WERI-Rb-1 (cell line): ENCODE measurements at regions not wholly inside any gene's neighbourhood (a gene's known extent, or its start where the extent isn't known, plus 50 kb on each side); places are given as distances from the start of the nearest gene placed in this dataset.

Experiments
- DNase-seq: peaks from one replicate; pipeline ENCODE4 v3.0.0-alpha.2; 2020
- H3K27ac ChIP-seq: fragments of 250-450 bp; sonication (Bioruptor Pico); 2 replicates; pipeline ENCODE4 v1.5.1; 2020; ENCODE audit warnings: mild to moderate bottlenecking, moderate library complexity
- H3K27me3 ChIP-seq: fragments of 250-450 bp; sonication (Bioruptor Pico); 2 replicates; pipeline ENCODE4 v1.5.1; 2021; ENCODE audit warnings: mild to moderate bottlenecking, low read depth, moderate library complexity; ENCODE audit not compliant: insufficient read depth, severe bottlenecking
- H3K36me3 ChIP-seq: fragments of 250-450 bp; sonication (Bioruptor Pico); 2 replicates; pipeline ENCODE4 v1.5.1; 2020; ENCODE audit warnings: mild to moderate bottlenecking, moderate library complexity
- H3K4me3 ChIP-seq: 2 replicates; pipeline ENCODE4 v1.5.1; 2011; ENCODE audit warnings: low read depth, mild to moderate bottlenecking, control low read depth, low read length
- H3K9me3 ChIP-seq: fragments of 250-450 bp; sonication (Bioruptor Pico); 2 replicates; pipeline ENCODE4 v1.5.1; 2021; ENCODE audit warnings: mild to moderate bottlenecking, moderate library complexity; ENCODE audit not compliant: severe bottlenecking
- TF ChIP-seq, protein P1 (sequence below): IDR thresholded peaks from 2 replicates; pipeline ENCODE4 v1.5.1; 2011; ENCODE audit warnings: low read depth, mild to moderate bottlenecking, control low read depth, inconsistent platforms, low read length

- no peak overlapping the region for H3K4me3 ChIP-seq
- H3K27me3 ChIP-seq = no peaks in the 10 kb centered on the region
- TF ChIP-seq, protein P1, sequence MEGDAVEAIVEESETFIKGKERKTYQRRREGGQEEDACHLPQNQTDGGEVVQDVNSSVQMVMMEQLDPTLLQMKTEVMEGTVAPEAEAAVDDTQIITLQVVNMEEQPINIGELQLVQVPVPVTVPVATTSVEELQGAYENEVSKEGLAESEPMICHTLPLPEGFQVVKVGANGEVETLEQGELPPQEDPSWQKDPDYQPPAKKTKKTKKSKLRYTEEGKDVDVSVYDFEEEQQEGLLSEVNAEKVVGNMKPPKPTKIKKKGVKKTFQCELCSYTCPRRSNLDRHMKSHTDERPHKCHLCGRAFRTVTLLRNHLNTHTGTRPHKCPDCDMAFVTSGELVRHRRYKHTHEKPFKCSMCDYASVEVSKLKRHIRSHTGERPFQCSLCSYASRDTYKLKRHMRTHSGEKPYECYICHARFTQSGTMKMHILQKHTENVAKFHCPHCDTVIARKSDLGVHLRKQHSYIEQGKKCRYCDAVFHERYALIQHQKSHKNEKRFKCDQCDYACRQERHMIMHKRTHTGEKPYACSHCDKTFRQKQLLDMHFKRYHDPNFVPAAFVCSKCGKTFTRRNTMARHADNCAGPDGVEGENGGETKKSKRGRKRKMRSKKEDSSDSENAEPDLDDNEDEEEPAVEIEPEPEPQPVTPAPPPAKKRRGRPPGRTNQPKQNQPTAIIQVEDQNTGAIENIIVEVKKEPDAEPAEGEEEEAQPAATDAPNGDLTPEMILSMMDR = no peak
- H3K9me3 ChIP-seq = peaks cover 5% of the 10 kb centered on the region
- H3K36me3 ChIP-seq = no peaks in the 10 kb centered on the region
- no peak for DNase-seq
- no peak overlapping the region for H3K27ac ChIP-seq
Observed at GRCh38 chr12:14290951-14291350, 74.5 kb upstream of the ATF7IP start.

GRCh38 chr12:14303661-14304155 is 61.8 kb upstream of the ATF7IP start:
- Histone ChIP-seq H3K4me3 (no peak overlapping the region), H3K9me3 (peaks cover 6% of the 10 kb centered on the region), H3K27ac (no peak overlapping the region), H3K27me3 (no peaks in the 10 kb centered on the region), H3K36me3 (no peaks in the 10 kb centered on the region)
- TF ChIP-seq, protein P1 = no peak
- no peak for DNase-seq

DNA sequence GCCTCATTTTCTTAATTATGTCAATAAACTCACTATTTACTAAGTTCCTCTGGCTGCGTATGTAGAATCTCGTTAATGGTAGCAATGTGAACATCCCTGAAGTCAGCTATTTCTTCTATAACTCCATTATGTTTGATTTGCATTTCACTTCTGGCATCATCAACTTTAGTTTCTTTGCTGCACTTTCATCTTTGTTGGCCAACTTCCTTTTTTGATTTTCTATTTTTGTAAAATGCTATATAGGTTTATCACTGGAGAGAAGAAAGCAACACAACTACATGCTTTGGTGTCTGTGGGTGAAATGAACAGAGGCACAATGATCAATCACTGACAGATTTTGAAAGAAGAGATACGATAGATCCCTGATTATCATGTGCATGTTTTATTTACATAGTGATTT is 58.5 kb upstream of the ATF7IP start:
- Histone ChIP-seq H3K27ac (no peak overlapping the region), H3K27me3 (no peaks in the 10 kb centered on the region), H3K4me3 (no peak overlapping the region), H3K36me3 (no peaks in the 10 kb centered on the region), H3K9me3 (no peaks in the 10 kb centered on the region)
- TF ChIP-seq, protein P1 = no peak
- no peak for DNase-seq

DNA sequence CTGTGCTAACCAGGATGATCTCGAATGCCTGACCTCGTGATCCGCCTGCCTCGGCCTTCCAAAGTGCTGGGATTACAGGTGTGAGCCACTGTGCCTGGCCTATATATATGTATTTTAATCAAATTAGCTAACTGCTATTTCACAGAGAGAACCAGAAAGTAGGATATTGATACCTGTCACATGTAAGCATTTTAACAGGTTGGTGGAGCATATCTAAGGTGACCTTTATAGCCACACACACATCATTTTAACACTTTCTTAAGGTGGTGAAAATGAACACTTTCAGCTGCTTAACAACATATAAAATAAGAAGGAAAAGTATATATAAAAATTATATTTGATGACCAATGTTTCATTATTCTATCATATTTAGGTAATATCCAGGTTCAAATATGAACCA is 57.0 kb upstream of the ATF7IP start:
- H3K4me3 ChIP-seq = no peak overlapping the region
- no peaks in the 10 kb centered on the region for H3K27me3 ChIP-seq
- H3K36me3 ChIP-seq = no peaks in the 10 kb centered on the region
- no peak for DNase-seq
- H3K9me3 ChIP-seq = no peaks in the 10 kb centered on the region
- H3K27ac ChIP-seq = no peak overlapping the region
- TF ChIP-seq, protein P1 = no peak

- no peak overlapping the region for H3K4me3 ChIP-seq
- no peak for DNase-seq
- no peaks in the 10 kb centered on the region for H3K36me3 ChIP-seq
- H3K27me3 ChIP-seq = no peaks in the 10 kb centered on the region
- TF ChIP-seq, protein P1 = no peak
- H3K9me3 ChIP-seq = no peaks in the 10 kb centered on the region
- H3K27ac ChIP-seq = no peak overlapping the region
Observed at GRCh38 chr12:14310866-14311265, 54.6 kb upstream of the ATF7IP start.

DNA sequence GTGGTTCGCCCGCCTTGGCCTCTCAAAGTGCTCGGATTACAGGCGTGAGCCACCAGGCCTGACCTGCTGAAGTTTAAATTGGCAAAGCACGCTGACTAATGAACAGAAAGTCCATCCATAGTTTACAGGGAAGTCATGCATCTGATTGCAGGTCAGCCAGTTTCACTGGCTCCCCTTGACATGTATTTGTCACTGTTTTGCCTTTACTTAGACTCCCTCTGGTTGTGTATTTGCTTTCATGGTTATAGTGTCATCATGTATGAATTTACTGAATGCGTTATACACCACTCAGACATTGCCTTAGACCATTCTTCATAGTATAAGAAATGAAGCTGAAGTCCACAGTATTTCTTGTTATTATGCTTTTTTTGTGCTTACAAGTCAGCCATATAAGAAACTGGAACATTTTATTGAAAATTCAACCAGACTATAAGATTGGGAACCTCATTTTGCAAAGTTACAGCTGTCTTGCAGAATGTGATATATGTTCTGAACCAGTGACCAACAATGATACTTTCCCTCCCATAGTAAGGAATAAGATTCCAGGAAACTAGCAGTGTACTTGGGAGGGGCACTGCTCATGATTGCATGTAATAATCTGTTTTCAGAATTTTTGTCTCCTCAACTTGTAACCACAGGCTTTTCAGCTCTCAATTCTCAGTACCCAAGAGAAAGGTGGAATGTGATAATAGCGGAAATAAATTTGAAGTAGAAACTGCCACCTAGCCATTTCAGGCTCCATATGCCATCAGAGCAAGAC is 51.9 kb upstream of the ATF7IP start:
- H3K9me3 ChIP-seq = no peaks in the 10 kb centered on the region
- DNase-seq = no peak
- TF ChIP-seq, protein P1 = no peak
- H3K27me3 ChIP-seq = no peaks in the 10 kb centered on the region
- no peaks in the 10 kb centered on the region for H3K36me3 ChIP-seq
- no peak overlapping the region for H3K4me3 ChIP-seq
- no peak overlapping the region for H3K27ac ChIP-seq
